Activated CD8-positive, alpha-beta memory T cell treated with anti-CD3 and anti-CD28 coated beads, Interleukin-2, amount 10 ng/mL, durations not matched to agents 7 days and 5 days (primary cell): ENCODE measurements at regions not wholly inside any gene's neighbourhood (a gene's known extent, or its start where the extent isn't known, plus 50 kb on each side); places are given as distances from the start of the nearest gene placed in this dataset.
"Not testable (repeated sequence)": the region's sequence is repeated elsewhere in the genome, so short reads cannot be mapped to it uniquely, and the experiment has no call there.

Experiments
- ATAC-seq: fragments of 150-1000 bp; cut with Tn5 transposase; one replicate; pipeline ENCODE4 v1.10.0; 2021; ENCODE audit warnings: moderate library complexity
- CTCF ChIA-PET: fragments of 350-600 bp; sonication (Branson Sonifier 250); formaldehyde crosslinking; loops from one replicate; lab custom pipeline; 2021; ENCODE audit warnings: antibody characterized with exemption; lab: Charles Lee
- DNase-seq: peaks from one replicate; pipeline ENCODE4 v3.0.0-alpha.2; 2020
- H3K27ac Mint-ChIP-seq: one replicate; pipeline ENCODE4 v1.8.0; 2021; ENCODE audit warnings: mild to moderate bottlenecking, mixed read lengths
- H3K27me3 Mint-ChIP-seq: one replicate; pipeline ENCODE4 v1.8.0; 2021; ENCODE audit warnings: mixed read lengths
- H3K36me3 Mint-ChIP-seq: one replicate; pipeline ENCODE4 v1.8.0; 2021; ENCODE audit warnings: mild to moderate bottlenecking, mixed read lengths
- H3K4me1 Mint-ChIP-seq: one replicate; pipeline ENCODE4 v1.8.0; 2021; ENCODE audit warnings: mixed read lengths
- H3K4me3 Mint-ChIP-seq: one replicate; pipeline ENCODE4 v1.8.0; 2021; ENCODE audit warnings: mild to moderate bottlenecking, moderate library complexity, mixed read lengths
- H3K9me3 Mint-ChIP-seq: one replicate; pipeline ENCODE4 v1.8.0; 2022; ENCODE audit warnings: low read depth, mixed read lengths

GRCh38 chr14:97116546-97116945 lies 319.4 kb downstream of the VRK1 start:
- no peak overlapping the region for H3K27ac Mint-ChIP-seq
- no peaks in the 10 kb centered on the region for H3K9me3 Mint-ChIP-seq
- no peak overlapping the region for H3K4me3 Mint-ChIP-seq
- CTCF ChIA-PET: no interaction called here
- peaks cover 2% of the 10 kb centered on the region for H3K36me3 Mint-ChIP-seq
- H3K27me3 Mint-ChIP-seq: peaks cover 3% of the 10 kb centered on the region
- ATAC-seq: no peak
- no peak for DNase-seq
- peaks cover 52% of the 10 kb centered on the region for H3K4me1 Mint-ChIP-seq

- Mint-ChIP-seq H3K27me3 (peaks cover 3% of the 10 kb centered on the region), H3K27ac (no peak overlapping the region), H3K4me1 (peaks cover 62% of the 10 kb centered on the region), H3K4me3 (no peak overlapping the region), H3K36me3 (peaks cover 2% of the 10 kb centered on the region), H3K9me3 (no peaks in the 10 kb centered on the region)
- DNase-seq (no peak), ATAC-seq (no peak)
- CTCF ChIA-PET: interaction anchor here (1.1 to 1.4 kb wide), 2 partner anchors 9 to 20 kb away, joined by 3 read pairs; no protein-coding TSS in a partner anchor
These were observed 320.5 kb downstream of the VRK1 start for GRCh38 chr14:97117693-97118092.

GRCh38 chr14:97120204-97120603 lies 323.0 kb downstream of the VRK1 start:
- peaks cover 2% of the 10 kb centered on the region for H3K36me3 Mint-ChIP-seq
- CTCF ChIA-PET: interaction anchor here (0.7 to 1.6 kb wide), 5 partner anchors 17 to 137 kb away, joined by 3 to 5 read pairs (median 3); no protein-coding TSS in a partner anchor
- peak overlapping the region; percentile 95 for H3K27ac Mint-ChIP-seq
- peaks cover 1% of the 10 kb centered on the region for H3K9me3 Mint-ChIP-seq
- peak overlapping the region; percentile 16 for H3K4me3 Mint-ChIP-seq
- DNase-seq: no peak
- H3K4me1 Mint-ChIP-seq: peaks cover 55% of the 10 kb centered on the region
- peak; percentile 46 for ATAC-seq
- no peaks in the 10 kb centered on the region for H3K27me3 Mint-ChIP-seq

GRCh38 chr14:97120611-97121031 lies 323.4 kb downstream of the VRK1 start:
- peak; percentile 91 for ATAC-seq
- H3K27ac Mint-ChIP-seq: peak overlapping the region; percentile 95
- DNase-seq: peak; percentile 86
- H3K36me3 Mint-ChIP-seq: peaks cover 2% of the 10 kb centered on the region
- H3K9me3 Mint-ChIP-seq: peaks cover 1% of the 10 kb centered on the region
- CTCF ChIA-PET: interaction anchor here (0.7 to 1.6 kb wide), 5 partner anchors 17 to 137 kb away, joined by 3 to 5 read pairs (median 3); no protein-coding TSS in a partner anchor
- peak overlapping the region; percentile 16 for H3K4me3 Mint-ChIP-seq
- H3K4me1 Mint-ChIP-seq: peaks cover 53% of the 10 kb centered on the region
- no peaks in the 10 kb centered on the region for H3K27me3 Mint-ChIP-seq

- no peak overlapping the region for H3K27ac Mint-ChIP-seq
- no peaks in the 10 kb centered on the region for H3K36me3 Mint-ChIP-seq
- CTCF ChIA-PET: no interaction called here
- no peaks in the 10 kb centered on the region for H3K4me1 Mint-ChIP-seq
- ATAC-seq (no peak), DNase-seq (no peak)
- no peak overlapping the region for H3K4me3 Mint-ChIP-seq
- peaks cover 2% of the 10 kb centered on the region for H3K9me3 Mint-ChIP-seq
- H3K27me3 Mint-ChIP-seq: no peaks in the 10 kb centered on the region
These were observed 332.5 kb downstream of the VRK1 start for GRCh38 chr14:97129639-97130038.

GRCh38 chr14:97135847-97136246 lies 338.7 kb downstream of the VRK1 start:
- H3K27me3 Mint-ChIP-seq, DNase-seq, CTCF ChIA-PET, ATAC-seq: not testable (repeated sequence)
- Mint-ChIP-seq H3K4me1 (peaks cover 29% of the 10 kb centered on the region), H3K4me3 (peak overlapping the region; percentile 4), H3K27ac (peak overlapping the region; percentile 78), H3K36me3 (peaks cover 16% of the 10 kb centered on the region), H3K9me3 (peaks cover 13% of the 10 kb centered on the region)

GRCh38 chr14:97137705-97138104 lies 340.5 kb downstream of the VRK1 start:
- Mint-ChIP-seq H3K27ac (peak overlapping the region; percentile 63), H3K36me3 (peaks cover 16% of the 10 kb centered on the region), H3K4me3 (peak overlapping the region; percentile 52), H3K27me3 (peaks cover 2% of the 10 kb centered on the region), H3K4me1 (peaks cover 29% of the 10 kb centered on the region), H3K9me3 (peaks cover 11% of the 10 kb centered on the region)
- CTCF ChIA-PET: interaction anchor here (0.6 to 1.4 kb wide), 5 partner anchors 17 to 843 kb away, joined by 3 to 5 read pairs (median 3); no protein-coding TSS in a partner anchor
- ATAC-seq (peak; percentile 76), DNase-seq (peak; percentile 54)

- no peak overlapping the region for H3K4me3 Mint-ChIP-seq
- H3K4me1 Mint-ChIP-seq: peaks cover 29% of the 10 kb centered on the region
- CTCF ChIA-PET: interaction anchor here (1.0 to 1.2 kb wide), 2 partner anchors 46 to 286 kb away, joined by 3 read pairs; no protein-coding TSS in a partner anchor
- ATAC-seq (no peak), DNase-seq (no peak)
- H3K9me3 Mint-ChIP-seq: peaks cover 11% of the 10 kb centered on the region
- H3K27me3 Mint-ChIP-seq: peaks cover 6% of the 10 kb centered on the region
- H3K36me3 Mint-ChIP-seq: peaks cover 16% of the 10 kb centered on the region
- H3K27ac Mint-ChIP-seq: no peak overlapping the region
These were observed 341.6 kb downstream of the VRK1 start for GRCh38 chr14:97138801-97139200.

- no peak overlapping the region for H3K27ac Mint-ChIP-seq
- no peak for ATAC-seq
- H3K27me3 Mint-ChIP-seq: peaks cover 4% of the 10 kb centered on the region
- no peaks in the 10 kb centered on the region for H3K36me3 Mint-ChIP-seq
- no peak for DNase-seq
- H3K4me1 Mint-ChIP-seq: peaks cover 9% of the 10 kb centered on the region
- CTCF ChIA-PET: interaction anchor here (1.5 kb wide), 1 partner anchor 22 kb away, joined by 3 read pairs; no protein-coding TSS in a partner anchor
- no peak overlapping the region for H3K4me3 Mint-ChIP-seq
- no peaks in the 10 kb centered on the region for H3K9me3 Mint-ChIP-seq
These were observed 345.8 kb downstream of the VRK1 start for GRCh38 chr14:97143011-97143410.

GRCh38 chr14:97143456-97143855 lies 346.3 kb downstream of the VRK1 start:
- no peaks in the 10 kb centered on the region for H3K36me3 Mint-ChIP-seq
- ATAC-seq (no peak), DNase-seq (no peak)
- H3K4me1 Mint-ChIP-seq: peaks cover 6% of the 10 kb centered on the region
- no peak overlapping the region for H3K27ac Mint-ChIP-seq
- no peak overlapping the region for H3K4me3 Mint-ChIP-seq
- H3K27me3 Mint-ChIP-seq: peaks cover 4% of the 10 kb centered on the region
- H3K9me3 Mint-ChIP-seq: no peaks in the 10 kb centered on the region
- CTCF ChIA-PET: interaction anchor here (1.5 kb wide), 1 partner anchor 23 kb away, joined by 3 read pairs; no protein-coding TSS in a partner anchor

GRCh38 chr14:97148021-97148420 lies 350.8 kb downstream of the VRK1 start:
- CTCF ChIA-PET: interaction anchor here (0.9 kb wide), 1 partner anchor 76 kb away, joined by 3 read pairs; no protein-coding TSS in a partner anchor
- H3K4me1 Mint-ChIP-seq, H3K36me3 Mint-ChIP-seq, DNase-seq, H3K27ac Mint-ChIP-seq, ATAC-seq, H3K27me3 Mint-ChIP-seq, H3K4me3 Mint-ChIP-seq, H3K9me3 Mint-ChIP-seq: not testable (repeated sequence)

GRCh38 chr14:97149775-97150174 lies 352.6 kb downstream of the VRK1 start:
- ATAC-seq (no peak), DNase-seq (no peak)
- CTCF ChIA-PET: no interaction called here
- Mint-ChIP-seq H3K27ac (no peak overlapping the region), H3K9me3 (no peaks in the 10 kb centered on the region), H3K27me3 (peaks cover 6% of the 10 kb centered on the region), H3K4me3 (no peak overlapping the region), H3K36me3 (no peaks in the 10 kb centered on the region), H3K4me1 (peaks cover 5% of the 10 kb centered on the region)

- CTCF ChIA-PET: no interaction called here
- H3K4me1 Mint-ChIP-seq: peaks cover 5% of the 10 kb centered on the region
- H3K27ac Mint-ChIP-seq: no peak overlapping the region
- no peak overlapping the region for H3K4me3 Mint-ChIP-seq
- peaks cover 20% of the 10 kb centered on the region for H3K27me3 Mint-ChIP-seq
- H3K36me3 Mint-ChIP-seq: no peaks in the 10 kb centered on the region
- no peak for DNase-seq
- no peaks in the 10 kb centered on the region for H3K9me3 Mint-ChIP-seq
- no peak for ATAC-seq
These were observed 356.3 kb downstream of the VRK1 start for GRCh38 chr14:97153527-97153926.

GRCh38 chr14:97155320-97155719 lies 358.1 kb downstream of the VRK1 start:
- CTCF ChIA-PET: no interaction called here
- DNase-seq: no peak
- peaks cover 20% of the 10 kb centered on the region for H3K27me3 Mint-ChIP-seq
- no peak overlapping the region for H3K4me3 Mint-ChIP-seq
- H3K36me3 Mint-ChIP-seq: peaks cover 2% of the 10 kb centered on the region
- peaks cover 1% of the 10 kb centered on the region for H3K4me1 Mint-ChIP-seq
- no peak overlapping the region for H3K27ac Mint-ChIP-seq
- H3K9me3 Mint-ChIP-seq: peaks cover 10% of the 10 kb centered on the region
- no peak for ATAC-seq
